Psoas muscle (tissue), 7 donors: ENCODE measurements at regions not wholly inside any gene's neighbourhood (a gene's known extent, or its start where the extent isn't known, plus 50 kb on each side); places are given as distances from the start of the nearest gene placed in this dataset.
A peak's percentile ranks its signal among the peaks of the same experiment; 100 is the strongest.

Experiments
- ATAC-seq, 4 donors: fragments of 200-7000 bp; cut with Tn5 transposase; one replicate each; pipeline ENCODE4 v1.9.1; 2020; ENCODE audit warnings: moderate library complexity in 3 of 4, mild to moderate bottlenecking in 2 of 4
- DNase-seq, 2 donors: peaks; one replicate each; pipeline ENCODE4 v3.0.0-alpha.2; 2020
- H3K27ac ChIP-seq: fragments of 200-600 bp; one replicate; pipeline ENCODE4 v1.8.0; 2022
- H3K27me3 ChIP-seq, 3 donors: fragments of 200-600 bp in 1 of 3; one replicate each; pipeline versions ENCODE4 v1.6.1 to v1.8.0; 2013 to 2022; ENCODE audit warnings: low read length in 2 of 3, mild to moderate bottlenecking in 2 of 3, moderate library complexity in 1 of 3; ENCODE audit not compliant: insufficient read depth in 3 of 3
- H3K36me3 ChIP-seq, 2 donors: fragments of 200-600 bp in 1 of 2; one replicate each; pipeline versions ENCODE4 v1.6.1 to v1.8.0; 2013 to 2022; ENCODE audit warnings: low read depth in 1 of 2, mild to moderate bottlenecking in 1 of 2, moderate library complexity in 1 of 2; ENCODE audit not compliant: insufficient read depth in 1 of 2
- H3K4me1 ChIP-seq: fragments of 200-600 bp; one replicate; pipeline ENCODE4 v1.8.0; 2022
- H3K4me3 ChIP-seq: fragments of 200-600 bp; one replicate; pipeline ENCODE4 v1.8.0; 2022; ENCODE audit warnings: mild to moderate bottlenecking
- H3K9me3 ChIP-seq: fragments of 200-600 bp; one replicate; pipeline ENCODE4 v1.8.0; 2022
- CTCF ChIP-seq: fragments of 200-600 bp; IDR thresholded peaks from one replicate; pipeline ENCODE4 v1.8.0; 2022; ENCODE audit warnings: antibody characterized with exemption
- WGBS, 3 donors: extraction: QIAGEN DNeasy Blood & Tissue Kit; methylation state at CpG; one replicate each; pipeline versions ENCODE4 v1.1.6 to v1.1.7; 2013; 5-methylcytosine and 5-hydroxymethylcytosine counted together
- intact Hi-C, 2 donors: fragments of 100-400 bp; cut with DNase I; formaldehyde crosslinking; loops; one replicate each; pipeline versions ENCODE4 v1.11.0 to v1.14.2; 2022
- donor health status: healthy with polysubstance abuse.
- donor health status: DM: no; HTN: no; CAD: no; lungs with moderate emphysema.
- donor health status: Bipolar disorder and iron deficiency.
- donor health status: healthy.
- donor health status: DM: yes; HTN: yes; CAD: no.
- donor health status: DM: no; HTN: no; CAD: no.
- donor health status: DM: yes; HTN: yes; CAD: no.

GRCh38 chr2:149782572-149782971 lies 195.0 kb upstream of the MMADHC start:
- Histone ChIP-seq H3K4me1 (peaks cover 9% of the 10 kb centered on the region), H3K9me3 (no peaks in the 10 kb centered on the region), H3K27me3 (no peaks in the 10 kb centered on the region), H3K4me3 (no peak overlapping the region), H3K27ac (no peak overlapping the region), H3K36me3 (no peaks in the 10 kb centered on the region)
- ATAC-seq (peak in 3 of 4 donors; percentile 31 to 40 (median 40)), DNase-seq (no peak)
- intact Hi-C loops, result no loop called here
- TF ChIP-seq CTCF, result no peak
- 79 to 97% (median 90%) methylated on average over 1 of the region's 1 CpG for WGBS, 3 donors

GRCh38 chr2:149781263-149781808 lies 193.8 kb upstream of the MMADHC start:
- Histone ChIP-seq H3K4me1 (peaks cover 9% of the 10 kb centered on the region), H3K27me3 (no peaks in the 10 kb centered on the region), H3K27ac (no peak overlapping the region), H3K36me3 (no peaks in the 10 kb centered on the region), H3K4me3 (no peak overlapping the region), H3K9me3 (no peaks in the 10 kb centered on the region)
- TF ChIP-seq CTCF, result no peak
- DNase-seq (no peak), ATAC-seq (no peak)
- WGBS, 3 donors, result 84 to 100% (median 85%) methylated on average over 1 of the region's 1 CpG
- intact Hi-C loops, result no loop called here

- no peaks in the 10 kb centered on the region for H3K4me1 ChIP-seq
- 67 to 78% (median 71%) methylated on average over 1 of the region's 1 CpG for WGBS, 3 donors
- no peak overlapping the region for H3K4me3 ChIP-seq
- no peaks in the 10 kb centered on the region for H3K27me3 ChIP-seq
- H3K36me3 ChIP-seq, result no peaks in the 10 kb centered on the region
- H3K27ac ChIP-seq, result no peak overlapping the region
- intact Hi-C loops, result no loop called here
- no peak for TF ChIP-seq CTCF
- no peak for ATAC-seq
- no peaks in the 10 kb centered on the region for H3K9me3 ChIP-seq
- no peak for DNase-seq
Observed at GRCh38 chr2:149773006-149773405, 185.4 kb upstream of the MMADHC start.

GRCh38 chr2:149768320-149768799 lies 180.8 kb upstream of the MMADHC start:
- 23 to 27% (median 24%) methylated on average over 1 of the region's 1 CpG for WGBS, 3 donors
- Histone ChIP-seq H3K36me3 (no peaks in the 10 kb centered on the region), H3K4me3 (no peak overlapping the region), H3K4me1 (no peaks in the 10 kb centered on the region), H3K27ac (no peak overlapping the region), H3K9me3 (no peaks in the 10 kb centered on the region), H3K27me3 (no peaks in the 10 kb centered on the region)
- no peak for ATAC-seq
- no peak for TF ChIP-seq CTCF
- intact Hi-C loops, result loop anchor here in 1 of 2 donors (5.0 kb wide), 1 partner anchor 171 kb away; no protein-coding TSS in a partner anchor
- no peak for DNase-seq

- DNase-seq, result no peak
- Histone ChIP-seq H3K27ac (no peak overlapping the region), H3K36me3 (no peaks in the 10 kb centered on the region), H3K27me3 (no peaks in the 10 kb centered on the region), H3K4me3 (no peak overlapping the region), H3K9me3 (no peaks in the 10 kb centered on the region), H3K4me1 (no peaks in the 10 kb centered on the region)
- no peak for ATAC-seq
- TF ChIP-seq CTCF, result no peak
- WGBS, 3 donors, result 35 to 38% (median 35%) methylated on average over 3 of the region's 3 CpGs
- intact Hi-C loops, result loop anchor here (2.0 to 5.0 kb wide), 2 partner anchors 170 to 173 kb away; no protein-coding TSS in a partner anchor
Observed at GRCh38 chr2:149767516-149767974, 180.0 kb upstream of the MMADHC start.
